ENCODE measurements at regions not wholly inside any gene's neighbourhood (a gene's known extent, or its start where the extent isn't known, plus 50 kb on each side); places are given as distances from the start of the nearest gene placed in this dataset.

GRCh38 chr5:96148376-96148775 is 186.7 kb upstream of the ELL2 start:
- H3K4me1 ChIP-seq (ENCODE audit: insufficient read depth, insufficient read length): no peaks in the 10 kb centered on the region
- TF ChIP-seq ZNF274 (IDR thresholded peaks at IDR 0.05; ENCODE audit: low read depth, low read length) (no peak), SUZ12 (IDR thresholded peaks at IDR 0.05; ENCODE audit: extremely low read depth, insufficient read depth, insufficient read length) (no peak), YY1 (IDR thresholded peaks at IDR 0.05; ENCODE audit: insufficient read depth, insufficient read length) (no peak)
- no peaks in the 10 kb centered on the region for H3K36me3 ChIP-seq (ENCODE audit: insufficient read depth, insufficient read length, low read length)
- no peak overlapping the region for H3K9ac ChIP-seq (ENCODE audit: insufficient read length, low read depth)
- H3K27me3 ChIP-seq (ENCODE audit: insufficient read depth, insufficient read length): no peaks in the 10 kb centered on the region
- no peak for DNase-seq (ENCODE audit: low read depth, low spot score)
- no peaks in the 10 kb centered on the region; the same call in 1 of the 2 replicates for H3K9me3 ChIP-seq (ENCODE audit: insufficient read depth, low read length)
- H3K4me3 ChIP-seq (ENCODE audit: insufficient read length, low read depth): no peak overlapping the region

DNA sequence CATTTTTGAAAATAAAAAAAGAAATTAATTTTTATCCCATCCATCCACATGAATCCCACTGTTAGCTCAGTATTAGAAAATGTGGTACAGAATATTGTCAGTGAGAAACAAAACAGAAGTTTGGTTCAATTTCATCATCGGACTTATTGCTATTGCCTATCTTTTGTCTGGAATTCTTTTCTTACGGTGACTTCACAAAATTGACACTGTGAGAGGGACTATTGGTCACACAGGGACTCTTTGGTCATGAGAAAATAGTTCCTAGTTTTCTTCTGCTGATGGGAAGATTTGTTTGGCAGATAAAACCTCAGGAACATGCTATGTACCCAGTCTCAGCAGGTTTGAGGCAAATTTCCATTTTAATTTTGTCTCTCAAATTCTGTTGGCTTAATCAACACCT is 186.2 kb upstream of the ELL2 start:
- Histone ChIP-seq H3K27me3 (ENCODE audit: insufficient read depth, insufficient read length) (no peaks in the 10 kb centered on the region), H3K9ac (ENCODE audit: insufficient read length, low read depth) (no peak overlapping the region), H3K36me3 (ENCODE audit: insufficient read depth, insufficient read length, low read length) (no peaks in the 10 kb centered on the region), H3K4me1 (ENCODE audit: insufficient read depth, insufficient read length) (no peaks in the 10 kb centered on the region), H3K4me3 (ENCODE audit: insufficient read length, low read depth) (no peak overlapping the region), H3K9me3 (ENCODE audit: insufficient read depth, low read length) (no peaks in the 10 kb centered on the region; the same call in 1 of the 2 replicates)
- DNase-seq (ENCODE audit: low read depth, low spot score): no peak
- TF ChIP-seq ZNF274 (IDR thresholded peaks at IDR 0.05; ENCODE audit: low read depth, low read length): no peak
- TF ChIP-seq SUZ12 (IDR thresholded peaks at IDR 0.05; ENCODE audit: extremely low read depth, insufficient read depth, insufficient read length): no peak
- no peak for TF ChIP-seq YY1 (IDR thresholded peaks at IDR 0.05; ENCODE audit: insufficient read depth, insufficient read length)

DNA sequence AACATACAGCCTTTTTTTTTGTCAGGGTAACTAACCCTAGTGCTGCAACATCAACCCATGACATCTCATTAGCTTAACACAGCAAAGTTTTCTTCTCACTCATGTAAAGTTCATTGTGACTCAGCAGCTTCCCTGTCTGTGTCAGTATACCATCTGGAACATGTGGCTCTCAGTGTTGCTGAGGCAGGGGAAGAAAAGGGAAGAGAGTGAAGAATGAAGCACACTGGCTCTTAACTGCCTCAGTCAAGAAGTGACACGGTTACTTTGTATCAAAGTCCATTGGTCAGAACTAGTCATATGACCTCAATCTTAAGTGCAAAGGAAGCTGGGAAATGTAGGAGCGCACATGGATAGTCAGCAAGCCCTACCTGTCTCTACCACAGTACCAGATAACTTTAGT is 185.0 kb upstream of the ELL2 start:
- TF ChIP-seq SUZ12 (IDR thresholded peaks at IDR 0.05; ENCODE audit: extremely low read depth, insufficient read depth, insufficient read length): no peak
- TF ChIP-seq YY1 (IDR thresholded peaks at IDR 0.05; ENCODE audit: insufficient read depth, insufficient read length): no peak
- no peak for TF ChIP-seq ZNF274 (IDR thresholded peaks at IDR 0.05; ENCODE audit: low read depth, low read length)
- Histone ChIP-seq H3K4me1 (ENCODE audit: insufficient read depth, insufficient read length) (no peaks in the 10 kb centered on the region), H3K9ac (ENCODE audit: insufficient read length, low read depth) (no peak overlapping the region), H3K4me3 (ENCODE audit: insufficient read length, low read depth) (no peak overlapping the region), H3K36me3 (ENCODE audit: insufficient read depth, insufficient read length, low read length) (no peaks in the 10 kb centered on the region), H3K27me3 (ENCODE audit: insufficient read depth, insufficient read length) (no peaks in the 10 kb centered on the region), H3K9me3 (ENCODE audit: insufficient read depth, low read length) (no peaks in the 10 kb centered on the region; the same call in 1 of the 2 replicates)
- DNase-seq (ENCODE audit: low read depth, low spot score): no peak

GRCh38 chr5:96144289-96144688 is 182.6 kb upstream of the ELL2 start:
- Histone ChIP-seq H3K4me1 (ENCODE audit: insufficient read depth, insufficient read length) (no peaks in the 10 kb centered on the region), H3K9me3 (ENCODE audit: insufficient read depth, low read length) (no peaks in the 10 kb centered on the region; the same call in 1 of the 2 replicates), H3K4me3 (ENCODE audit: insufficient read length, low read depth) (no peak overlapping the region), H3K27me3 (ENCODE audit: insufficient read depth, insufficient read length) (no peaks in the 10 kb centered on the region), H3K9ac (ENCODE audit: insufficient read length, low read depth) (no peak overlapping the region), H3K36me3 (ENCODE audit: insufficient read depth, insufficient read length, low read length) (no peaks in the 10 kb centered on the region)
- peak; percentile 16 for DNase-seq (ENCODE audit: low read depth, low spot score)
- TF ChIP-seq YY1 (IDR thresholded peaks at IDR 0.05; ENCODE audit: insufficient read depth, insufficient read length) (no peak), ZNF274 (IDR thresholded peaks at IDR 0.05; ENCODE audit: low read depth, low read length) (no peak), SUZ12 (IDR thresholded peaks at IDR 0.05; ENCODE audit: extremely low read depth, insufficient read depth, insufficient read length) (no peak)

GRCh38 chr5:96143450-96143849 is 181.8 kb upstream of the ELL2 start:
- H3K4me1 ChIP-seq (ENCODE audit: insufficient read depth, insufficient read length): no peaks in the 10 kb centered on the region
- no peaks in the 10 kb centered on the region for H3K36me3 ChIP-seq (ENCODE audit: insufficient read depth, insufficient read length, low read length)
- H3K9me3 ChIP-seq (ENCODE audit: insufficient read depth, low read length): no peaks in the 10 kb centered on the region; the same call in 1 of the 2 replicates
- TF ChIP-seq YY1 (IDR thresholded peaks at IDR 0.05; ENCODE audit: insufficient read depth, insufficient read length) (no peak), SUZ12 (IDR thresholded peaks at IDR 0.05; ENCODE audit: extremely low read depth, insufficient read depth, insufficient read length) (no peak), ZNF274 (IDR thresholded peaks at IDR 0.05; ENCODE audit: low read depth, low read length) (no peak)
- no peaks in the 10 kb centered on the region for H3K27me3 ChIP-seq (ENCODE audit: insufficient read depth, insufficient read length)
- no peak for DNase-seq (ENCODE audit: low read depth, low spot score)
- H3K9ac ChIP-seq (ENCODE audit: insufficient read length, low read depth): no peak overlapping the region
- no peak overlapping the region for H3K4me3 ChIP-seq (ENCODE audit: insufficient read length, low read depth)

DNA sequence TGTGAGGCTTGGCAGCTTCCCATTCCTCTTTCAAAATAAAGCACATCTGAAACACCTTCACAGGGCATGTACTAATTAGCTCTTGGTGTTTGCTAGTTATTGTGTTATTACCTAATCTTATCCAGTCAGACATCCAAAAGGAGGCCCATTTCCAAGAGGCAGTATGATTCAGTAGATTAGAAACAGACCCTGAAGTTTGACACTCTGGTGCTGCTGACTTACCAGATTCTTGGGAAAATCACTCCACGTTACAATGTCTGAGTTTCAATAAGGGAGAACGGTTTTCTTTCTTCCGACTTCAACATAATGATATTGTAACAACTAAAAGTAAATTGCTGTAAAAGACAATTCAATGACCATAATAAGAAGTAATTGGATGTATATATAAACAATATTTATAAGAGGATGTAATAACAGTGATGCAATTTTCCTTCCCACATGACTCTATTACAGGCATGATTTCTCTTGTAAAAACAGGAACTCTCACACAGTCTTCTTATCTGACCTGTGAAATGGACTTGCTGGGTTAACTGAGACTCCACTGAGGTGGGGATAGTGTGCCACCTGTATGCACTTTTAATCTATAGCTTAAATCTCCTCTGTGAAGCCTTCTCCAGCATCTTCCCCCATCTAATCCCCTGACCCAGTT is 181.3 kb upstream of the ELL2 start:
- H3K9ac ChIP-seq (ENCODE audit: insufficient read length, low read depth): no peak overlapping the region
- no peaks in the 10 kb centered on the region for H3K36me3 ChIP-seq (ENCODE audit: insufficient read depth, insufficient read length, low read length)
- no peaks in the 10 kb centered on the region for H3K4me1 ChIP-seq (ENCODE audit: insufficient read depth, insufficient read length)
- H3K4me3 ChIP-seq (ENCODE audit: insufficient read length, low read depth): no peak overlapping the region
- H3K27me3 ChIP-seq (ENCODE audit: insufficient read depth, insufficient read length): no peaks in the 10 kb centered on the region
- DNase-seq (ENCODE audit: low read depth, low spot score): no peak
- no peaks in the 10 kb centered on the region; the same call in 1 of the 2 replicates for H3K9me3 ChIP-seq (ENCODE audit: insufficient read depth, low read length)
- TF ChIP-seq SUZ12 (IDR thresholded peaks at IDR 0.05; ENCODE audit: extremely low read depth, insufficient read depth, insufficient read length) (no peak), YY1 (IDR thresholded peaks at IDR 0.05; ENCODE audit: insufficient read depth, insufficient read length) (no peak), ZNF274 (IDR thresholded peaks at IDR 0.05; ENCODE audit: low read depth, low read length) (no peak)

DNA sequence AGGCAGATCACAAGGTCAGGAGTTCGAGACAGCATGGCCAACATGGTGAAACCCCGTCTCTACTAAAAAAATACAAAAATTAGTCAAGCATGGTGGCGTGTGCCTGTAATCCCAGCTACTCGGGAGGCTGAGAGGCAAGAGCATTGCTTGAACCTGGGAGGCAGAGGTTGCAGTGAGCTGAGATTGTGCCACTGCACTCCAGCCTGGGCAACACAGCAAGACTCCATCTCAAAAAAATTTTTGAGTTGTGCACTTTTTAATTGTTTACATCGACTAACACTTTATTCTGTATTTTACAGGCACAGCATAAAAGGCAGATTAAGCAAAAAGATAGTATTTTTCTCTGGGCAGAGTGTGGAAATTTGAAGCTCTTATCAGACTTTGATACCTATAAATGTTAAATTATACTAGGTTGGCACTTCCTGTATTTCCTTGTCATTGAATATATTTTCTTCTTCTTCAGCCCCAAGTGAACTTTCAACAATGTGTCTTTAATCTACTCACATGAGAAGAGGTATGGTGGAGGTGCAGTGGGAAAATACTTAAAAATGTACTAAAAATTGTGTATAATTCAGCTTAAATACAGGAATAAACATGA is 180.6 kb upstream of the ELL2 start:
- no peak for TF ChIP-seq ZNF274 (IDR thresholded peaks at IDR 0.05; ENCODE audit: low read depth, low read length)
- no peak for TF ChIP-seq YY1 (IDR thresholded peaks at IDR 0.05; ENCODE audit: insufficient read depth, insufficient read length)
- TF ChIP-seq SUZ12 (IDR thresholded peaks at IDR 0.05; ENCODE audit: extremely low read depth, insufficient read depth, insufficient read length): no peak

More for the DNA sequence above, 180.6 kb upstream of the ELL2 start:
- H3K4me1 ChIP-seq (ENCODE audit: insufficient read depth, insufficient read length): no peaks in the 10 kb centered on the region
- H3K9me3 ChIP-seq (ENCODE audit: insufficient read depth, low read length): no peaks in the 10 kb centered on the region; the same call in 1 of the 2 replicates
- no peak for DNase-seq (ENCODE audit: low read depth, low spot score)
- no peaks in the 10 kb centered on the region for H3K36me3 ChIP-seq (ENCODE audit: insufficient read depth, insufficient read length, low read length)
- H3K9ac ChIP-seq (ENCODE audit: insufficient read length, low read depth): no peak overlapping the region
- no peaks in the 10 kb centered on the region for H3K27me3 ChIP-seq (ENCODE audit: insufficient read depth, insufficient read length)
- no peak overlapping the region for H3K4me3 ChIP-seq (ENCODE audit: insufficient read length, low read depth)
